Gastrocnemius medialis (tissue), 4 donors: ENCODE measurements at regions not wholly inside any gene's neighbourhood (a gene's known extent, or its start where the extent isn't known, plus 50 kb on each side); places are given as distances from the start of the nearest gene placed in this dataset.

Source experiments
- POLR2A ChIP-seq, 2 donors: fragments of 450-650 bp; IDR thresholded peaks; one replicate each; pipeline ENCODE4 v1.6.1; 2017; ENCODE audit warnings: antibody characterized with exemption in 2 of 2, mild to moderate bottlenecking in 2 of 2, moderate library complexity in 2 of 2
- TF ChIP-seq, protein P1 (sequence below), 5 experiments: fragments of 450-650 bp in 3 of 5; fragments of 200-600 bp in 2 of 5; sonication (generic) in 2 of 5; IDR thresholded peaks in 4 of 5; conservative IDR thresholded peaks in 1 of 5; 1 replicate in 4 of 5; 2 replicates in 1 of 5; pipeline ENCODE4 v1.5.1; 2016 to 2019; ENCODE audit warnings: antibody characterized with exemption in 5 of 5, mild to moderate bottlenecking in 3 of 5, moderate library complexity in 3 of 5

DNA sequence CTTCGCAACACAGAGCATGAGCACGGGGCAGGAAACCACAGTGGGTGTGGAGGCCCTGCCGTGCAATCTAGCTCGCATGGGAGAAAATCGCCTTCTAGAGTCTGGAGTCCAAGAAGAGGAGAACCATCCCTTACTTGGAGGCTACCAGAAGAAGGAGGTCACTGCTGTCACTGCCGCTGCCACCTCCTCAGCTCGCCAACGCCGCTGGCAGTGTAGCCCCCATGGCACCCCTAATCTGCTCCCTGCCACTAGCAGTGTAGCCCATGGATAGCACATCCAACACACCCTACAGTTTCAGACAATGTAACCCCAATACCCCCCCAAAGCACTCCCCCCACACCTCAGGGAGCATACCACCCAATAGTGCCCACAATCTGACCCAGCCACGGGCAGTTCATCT is 438.0 kb upstream of the ZNF337 start:
- TF ChIP-seq, protein P1, sequence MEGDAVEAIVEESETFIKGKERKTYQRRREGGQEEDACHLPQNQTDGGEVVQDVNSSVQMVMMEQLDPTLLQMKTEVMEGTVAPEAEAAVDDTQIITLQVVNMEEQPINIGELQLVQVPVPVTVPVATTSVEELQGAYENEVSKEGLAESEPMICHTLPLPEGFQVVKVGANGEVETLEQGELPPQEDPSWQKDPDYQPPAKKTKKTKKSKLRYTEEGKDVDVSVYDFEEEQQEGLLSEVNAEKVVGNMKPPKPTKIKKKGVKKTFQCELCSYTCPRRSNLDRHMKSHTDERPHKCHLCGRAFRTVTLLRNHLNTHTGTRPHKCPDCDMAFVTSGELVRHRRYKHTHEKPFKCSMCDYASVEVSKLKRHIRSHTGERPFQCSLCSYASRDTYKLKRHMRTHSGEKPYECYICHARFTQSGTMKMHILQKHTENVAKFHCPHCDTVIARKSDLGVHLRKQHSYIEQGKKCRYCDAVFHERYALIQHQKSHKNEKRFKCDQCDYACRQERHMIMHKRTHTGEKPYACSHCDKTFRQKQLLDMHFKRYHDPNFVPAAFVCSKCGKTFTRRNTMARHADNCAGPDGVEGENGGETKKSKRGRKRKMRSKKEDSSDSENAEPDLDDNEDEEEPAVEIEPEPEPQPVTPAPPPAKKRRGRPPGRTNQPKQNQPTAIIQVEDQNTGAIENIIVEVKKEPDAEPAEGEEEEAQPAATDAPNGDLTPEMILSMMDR (IDR thresholded peaks at IDR 0.05 in 4 of 5, conservative IDR thresholded peaks at IDR 0.05 in 1 of 5), result no peak
- no peak for TF ChIP-seq POLR2A (IDR thresholded peaks at IDR 0.05)
